ENCODE measurements at regions not wholly inside any gene's neighbourhood (a gene's known extent, or its start where the extent isn't known, plus 50 kb on each side); places are given as distances from the start of the nearest gene placed in this dataset.

- DNase-seq (ENCODE audit: low read depth): no peak
Observed at GRCh38 chr5:133769842-133770241, 157.5 kb upstream of the FSTL4 start.

DNA sequence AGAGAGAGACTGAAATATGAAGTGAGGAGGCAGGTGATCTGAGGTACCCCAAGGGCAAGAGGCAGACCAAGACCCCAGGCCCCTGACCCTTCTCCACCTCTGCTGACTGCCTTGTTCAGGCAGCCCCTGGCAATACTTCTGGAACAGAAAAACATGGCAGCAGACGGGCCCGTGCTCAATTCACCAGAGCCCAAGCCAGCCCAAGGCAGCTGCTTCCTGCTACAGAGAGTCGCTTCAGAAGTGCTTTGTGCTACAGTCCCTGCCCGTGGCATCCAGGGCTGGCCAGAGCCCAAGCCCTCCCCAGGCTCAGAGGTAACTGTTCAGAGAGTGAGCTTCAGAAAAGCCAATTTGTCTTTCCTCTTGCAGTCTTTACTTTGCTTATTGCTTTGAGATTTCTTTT, 151.4 kb upstream of the FSTL4 start:
- no peak for DNase-seq (ENCODE audit: low read depth)

GRCh38 chr5:133761632-133762031, 149.3 kb upstream of the FSTL4 start:
- no peak for DNase-seq (ENCODE audit: low read depth)

- DNase-seq (ENCODE audit: low read depth): no peak
Observed at GRCh38 chr5:133760532-133760931, 148.2 kb upstream of the FSTL4 start.

- no peak for DNase-seq (ENCODE audit: low read depth)
Observed at GRCh38 chr5:133758641-133759040, 146.3 kb upstream of the FSTL4 start.

DNA sequence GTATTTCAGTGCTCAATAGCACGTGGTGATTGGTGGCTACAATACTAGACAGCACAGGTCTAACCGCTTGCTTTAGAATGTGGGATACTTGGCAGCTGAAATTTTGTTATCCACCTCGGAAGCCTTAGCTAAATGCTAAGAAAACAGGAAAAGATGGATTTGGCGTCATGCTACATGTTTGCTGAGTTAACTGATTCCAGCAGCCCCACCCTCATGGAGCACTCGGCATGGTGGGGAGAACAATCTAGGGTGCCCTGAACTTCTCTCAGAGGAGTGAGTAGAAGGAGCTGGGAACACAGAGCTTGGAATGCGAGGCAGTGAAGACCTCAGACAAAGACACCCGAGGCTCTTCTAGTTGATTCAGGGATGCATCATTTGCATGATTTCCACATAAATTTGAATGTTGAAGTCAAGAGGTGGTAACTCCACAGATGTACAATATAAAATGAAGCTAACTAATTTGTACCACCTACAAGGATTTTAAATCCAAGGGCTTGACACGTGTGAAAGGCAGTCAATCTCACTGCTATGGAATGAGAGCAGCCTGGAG, 145.1 kb upstream of the FSTL4 start:
- DNase-seq (ENCODE audit: low read depth): no peak

DNA sequence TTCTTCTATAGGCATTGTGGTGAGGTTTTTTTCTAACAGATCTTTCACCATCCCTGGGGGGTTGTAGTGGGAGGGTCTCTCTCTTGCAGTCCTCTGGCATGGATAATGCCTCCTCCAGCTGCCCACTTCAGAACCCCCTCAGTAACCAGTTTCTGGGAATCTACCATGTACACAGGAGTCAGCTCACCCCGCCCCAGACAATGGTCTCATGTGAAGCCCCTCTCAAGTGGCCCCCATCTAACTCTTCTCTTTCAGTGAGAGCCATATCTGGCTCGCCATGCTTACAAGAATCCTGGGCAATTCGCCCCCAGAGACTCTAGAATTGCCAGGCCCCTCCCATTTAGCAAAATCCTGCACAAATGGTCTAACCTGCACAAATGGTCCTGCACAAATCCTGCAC, 144.4 kb upstream of the FSTL4 start:
- DNase-seq (ENCODE audit: low read depth): no peak

- no peak for DNase-seq (ENCODE audit: low read depth)
Observed at GRCh38 chr5:133756036-133756435, 143.7 kb upstream of the FSTL4 start.

GRCh38 chr5:133754575-133755169, 142.3 kb upstream of the FSTL4 start:
- no peak for DNase-seq (ENCODE audit: low read depth)

- DNase-seq (ENCODE audit: low read depth): no peak
Observed at GRCh38 chr5:133753856-133754255, 141.5 kb upstream of the FSTL4 start.

DNA sequence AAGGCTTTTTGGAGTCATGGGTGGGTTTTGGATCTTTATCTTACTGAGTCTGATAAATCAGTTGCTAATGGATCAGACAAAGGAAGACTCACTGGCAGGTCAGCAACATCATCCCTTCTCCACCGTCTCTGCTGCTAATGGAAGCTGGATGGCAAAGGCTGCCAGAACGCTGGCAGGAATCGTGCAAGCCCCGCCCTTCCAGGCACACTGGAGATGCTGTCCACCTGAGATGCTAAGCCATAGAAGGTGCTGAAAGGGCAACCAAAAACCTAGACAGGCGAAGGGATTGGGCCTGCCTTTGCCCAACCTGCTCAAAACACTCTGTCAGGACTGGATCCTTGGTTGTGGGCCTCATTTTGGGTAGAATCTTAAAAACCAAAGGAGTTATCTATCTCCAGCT, 139.5 kb upstream of the FSTL4 start:
- no peak for DNase-seq (ENCODE audit: low read depth)

DNA sequence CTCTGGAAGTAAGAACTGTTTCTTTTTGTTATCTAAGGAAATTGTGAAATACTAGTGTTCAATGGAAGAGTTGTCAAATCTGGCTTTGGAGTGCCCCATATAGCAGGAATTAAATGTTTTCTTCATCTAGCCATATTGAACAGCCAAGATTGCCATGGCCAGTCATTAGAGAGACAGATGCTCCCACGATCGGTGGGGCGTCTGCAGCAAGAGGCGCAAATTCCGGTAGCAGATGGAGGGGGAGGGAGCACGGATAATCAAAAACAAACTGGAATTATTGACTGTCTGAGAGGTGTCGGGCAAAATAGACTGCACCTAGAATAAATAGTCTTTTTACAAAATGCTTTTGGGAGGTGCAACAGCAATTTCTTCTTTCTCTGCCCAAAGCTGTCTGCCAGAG, 139.1 kb upstream of the FSTL4 start:
- no peak for DNase-seq (ENCODE audit: low read depth)

- DNase-seq (ENCODE audit: low read depth): no peak
Observed at GRCh38 chr5:133750856-133751255, 138.5 kb upstream of the FSTL4 start.

DNA sequence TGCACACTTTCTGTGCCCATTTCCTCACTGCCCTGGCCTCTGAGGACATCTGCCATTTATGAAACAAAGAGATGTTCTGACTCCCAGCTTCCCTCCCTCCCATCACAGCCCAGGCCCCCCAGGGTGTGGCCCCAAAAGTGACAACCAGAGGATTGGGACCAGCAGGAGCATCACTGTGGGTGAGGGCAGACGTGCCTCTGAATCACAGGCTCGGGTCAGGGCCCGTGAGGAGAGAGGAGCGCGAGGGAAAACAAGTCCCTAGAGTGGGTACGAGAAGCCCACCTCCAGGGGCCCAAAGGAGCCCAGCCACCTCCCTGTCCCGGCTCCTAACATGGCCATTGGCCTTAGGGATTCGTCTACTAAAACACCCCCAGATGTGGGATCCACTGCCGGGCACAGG, 138.0 kb upstream of the FSTL4 start:
- no peak for DNase-seq (ENCODE audit: low read depth)

DNA sequence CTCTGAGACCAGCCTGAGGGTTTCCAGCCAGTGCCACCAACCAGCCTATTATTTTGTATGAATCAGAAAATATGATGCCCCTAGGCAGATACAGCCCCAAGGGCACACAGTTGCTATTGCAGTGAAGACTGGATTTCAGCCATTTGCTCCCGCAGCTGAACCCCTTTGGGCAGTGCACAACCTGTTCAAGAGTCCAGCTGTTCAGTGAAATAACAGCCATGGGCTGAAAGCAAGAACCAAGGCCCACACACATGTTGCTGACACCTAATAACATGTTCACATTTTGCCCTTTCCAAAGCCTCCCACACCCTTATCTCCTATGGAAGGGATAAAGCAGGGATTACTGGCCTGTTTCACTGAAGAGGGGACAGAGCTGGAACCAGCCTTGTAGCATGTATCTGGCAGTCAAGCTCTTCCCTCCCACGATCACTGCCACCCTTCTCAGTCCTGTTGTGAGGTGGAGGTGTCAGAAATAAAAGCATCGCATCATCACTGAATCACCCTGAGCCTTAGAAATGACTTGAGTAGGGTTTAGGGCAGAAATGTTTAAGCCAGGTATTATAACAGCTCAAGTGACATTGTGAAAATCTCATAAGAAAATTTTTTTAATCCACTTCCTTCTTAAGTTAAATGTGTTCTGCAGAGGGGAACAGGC, 137.1 kb upstream of the FSTL4 start:
- DNase-seq (ENCODE audit: low read depth): no peak

- DNase-seq (ENCODE audit: low read depth): no peak
Observed at GRCh38 chr5:133746834-133747233, 134.5 kb upstream of the FSTL4 start.

DNA sequence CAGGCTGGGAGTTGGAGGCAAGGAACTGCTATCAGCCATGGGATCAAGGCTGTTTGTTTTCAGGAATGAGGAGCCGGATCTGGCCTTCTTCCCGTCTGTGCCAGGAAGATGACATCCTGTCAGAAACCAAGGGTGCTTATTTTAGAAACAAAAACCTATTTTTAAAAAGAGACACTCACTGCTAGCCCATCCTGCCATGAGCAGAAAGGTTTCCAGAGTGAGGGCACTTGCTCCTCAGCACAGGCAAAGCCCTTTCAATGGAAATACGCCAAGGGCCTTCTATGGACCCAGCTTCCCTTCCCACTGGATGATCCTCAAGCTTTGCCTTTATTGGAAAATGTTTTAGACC, 132.6 kb upstream of the FSTL4 start:
- no peak for DNase-seq (ENCODE audit: low read depth)

DNA sequence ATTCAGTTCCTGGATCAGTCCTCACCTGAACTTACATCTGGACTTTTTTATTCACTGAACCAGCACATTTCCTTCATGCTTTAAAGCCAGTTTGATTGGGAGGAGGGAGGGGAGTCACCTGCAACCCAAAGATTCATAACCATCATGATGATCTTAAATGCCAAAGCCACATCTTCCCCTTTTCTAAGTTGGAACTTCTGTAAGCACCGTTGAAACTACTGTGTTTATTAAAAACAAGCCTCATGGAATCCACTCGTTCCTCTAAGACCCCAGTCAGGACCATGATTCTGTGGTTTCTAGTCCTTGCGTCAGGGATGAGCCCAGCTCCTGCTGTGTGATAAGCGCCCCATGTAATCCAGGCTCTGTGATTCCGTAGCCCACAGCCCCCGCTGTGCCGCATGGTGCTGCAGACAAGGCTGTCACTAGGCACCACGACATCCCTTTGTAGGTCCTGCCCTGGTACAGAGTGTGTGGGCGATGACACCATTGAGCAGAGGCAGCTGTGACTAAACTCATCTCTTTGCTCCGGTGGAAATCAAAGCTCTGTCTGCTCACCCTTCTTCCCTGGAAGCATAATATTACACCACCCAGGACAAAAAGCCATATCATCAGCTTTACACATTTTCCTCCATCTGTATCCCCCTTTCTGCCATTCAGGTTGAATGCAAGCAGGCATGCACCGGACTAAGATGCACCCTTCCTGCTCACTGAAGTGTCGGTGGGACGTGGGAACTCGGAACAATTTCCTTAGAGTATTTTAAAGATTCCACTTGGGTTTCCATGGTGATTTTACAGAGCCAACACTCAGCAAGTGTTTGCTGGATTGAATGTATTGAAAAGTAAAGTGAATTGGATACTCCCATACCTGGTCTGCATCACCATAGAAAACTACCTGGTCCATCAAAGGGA, 132.0 kb upstream of the FSTL4 start:
- DNase-seq (ENCODE audit: low read depth): no peak

DNA sequence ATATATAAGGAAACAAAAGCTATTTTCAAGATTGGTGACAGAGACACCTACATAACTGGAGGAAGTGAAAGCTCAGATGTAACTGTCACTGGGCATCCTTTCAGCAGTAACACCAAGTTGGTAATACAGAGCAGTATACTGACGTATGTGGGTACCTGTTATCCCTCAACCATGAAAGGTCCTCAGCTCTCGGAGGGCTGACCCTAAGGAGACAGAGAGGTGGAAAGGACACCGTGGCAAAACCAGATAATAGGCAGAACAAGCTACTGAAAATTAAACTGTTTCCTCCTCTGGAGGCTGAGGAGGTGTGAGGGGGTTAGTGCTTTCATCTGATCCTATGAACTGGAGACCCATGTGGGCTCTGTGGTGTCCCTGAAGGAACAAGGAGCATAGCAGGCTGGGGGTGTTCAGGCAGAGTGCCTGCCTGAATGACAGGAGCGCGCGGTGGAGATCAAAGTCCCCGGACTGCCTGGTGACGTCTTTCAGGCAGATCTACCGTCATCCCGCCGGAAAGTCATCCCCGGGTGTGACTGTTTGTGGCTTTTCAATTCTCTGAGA, 130.2 kb upstream of the FSTL4 start:
- no peak for DNase-seq (ENCODE audit: low read depth)

- DNase-seq (ENCODE audit: low read depth): no peak
Observed at GRCh38 chr5:133741818-133742355, 129.5 kb upstream of the FSTL4 start.

- no peak for DNase-seq (ENCODE audit: low read depth)
Observed at GRCh38 chr5:133741396-133741795, 129.1 kb upstream of the FSTL4 start.

DNA sequence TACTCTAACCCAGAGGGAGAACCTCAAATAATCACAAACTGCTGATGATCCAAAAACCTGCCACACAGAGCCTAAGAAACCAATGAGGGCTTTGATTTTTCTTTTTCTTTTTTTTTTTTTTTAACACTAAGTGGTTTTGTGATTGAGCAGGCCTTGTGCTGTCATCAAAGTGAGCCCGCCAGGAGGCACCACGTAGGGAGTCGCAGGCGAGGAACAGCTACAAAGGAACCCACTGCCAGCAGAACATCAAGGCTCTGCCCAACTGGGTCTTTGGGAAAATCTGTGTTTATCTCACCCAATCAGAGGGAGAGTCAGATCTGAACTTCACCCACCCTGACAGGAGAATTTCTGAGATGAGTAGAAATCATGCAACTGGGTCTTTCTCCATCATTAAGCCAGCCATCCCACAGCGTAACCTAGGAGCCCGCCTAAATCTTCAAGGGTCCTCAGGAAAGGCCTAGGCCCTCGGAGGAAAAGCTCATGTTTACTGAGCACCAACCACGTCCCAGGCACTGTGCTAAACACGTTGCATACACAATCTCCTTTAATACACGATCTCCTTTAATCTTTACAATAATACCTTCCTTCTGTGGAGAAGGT, 126.9 kb upstream of the FSTL4 start:
- DNase-seq (ENCODE audit: low read depth): no peak
